Stimulated activated CD4-positive, alpha-beta T cell treated with anti-CD3 and anti-CD28 coated beads, Interleukin-12 subunit alpha, Interleukin-12 subunit beta, amount 100 ng/mL, for 24 hours (primary cell): ENCODE measurements at regions not wholly inside any gene's neighbourhood (a gene's known extent, or its start where the extent isn't known, plus 50 kb on each side); places are given as distances from the start of the nearest gene placed in this dataset.

Experiments
- DNase-seq, 2 experiments: peaks; one replicate each; pipeline ENCODE4 v3.0.0-alpha.2; 2020; ENCODE audit warnings: low read depth in 2 of 2

DNA sequence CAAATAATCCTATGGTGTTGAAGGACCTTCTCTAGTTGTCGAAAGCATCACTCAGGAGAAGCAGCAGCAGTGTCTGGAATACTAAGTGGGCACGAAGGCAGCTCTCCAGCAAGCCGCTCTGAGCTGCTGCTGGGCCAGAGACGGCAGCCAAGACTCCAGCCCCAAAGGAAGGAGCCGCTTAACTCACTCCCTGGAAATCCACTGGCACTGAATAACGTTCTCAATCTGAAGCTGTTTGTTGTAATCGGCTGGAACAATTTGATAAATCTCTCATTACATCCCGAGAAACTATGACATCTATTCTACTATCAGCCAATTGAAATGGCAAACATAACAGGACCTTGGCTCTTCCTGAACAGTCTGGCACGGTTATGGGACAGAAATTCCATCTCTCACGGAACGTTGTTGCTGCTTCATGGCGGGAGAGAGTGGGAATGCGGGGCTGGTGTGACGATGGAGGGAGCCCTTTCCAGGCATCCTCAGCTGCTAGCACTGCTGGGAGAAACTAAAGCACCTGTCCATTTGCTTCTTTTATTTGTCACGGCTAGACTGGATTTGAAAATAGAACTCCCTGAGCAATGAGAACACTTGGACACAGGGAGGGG lies 331.5 kb upstream of the RNF32 start:
- no peak for DNase-seq

DNA sequence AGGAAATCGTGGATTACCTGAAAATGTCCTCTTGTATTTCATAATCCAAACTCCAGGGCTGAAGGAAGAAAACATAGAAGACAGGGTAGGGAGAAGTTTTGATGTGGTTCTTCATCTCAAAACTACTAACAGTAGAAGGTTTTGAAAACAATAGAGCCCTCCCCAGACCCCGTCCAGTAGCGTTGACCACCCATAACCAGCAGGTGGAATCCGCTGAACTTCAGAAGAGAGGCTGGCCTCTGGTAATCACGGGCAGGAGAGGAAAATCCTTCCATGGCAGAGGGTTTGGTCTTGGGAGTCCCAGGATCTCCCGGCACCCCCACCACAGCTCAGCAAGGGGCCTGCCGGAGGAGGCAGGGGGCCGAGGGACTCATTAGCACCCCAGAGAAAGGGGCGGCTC lies 333.4 kb upstream of the RNF32 start:
- no peak for DNase-seq

DNA sequence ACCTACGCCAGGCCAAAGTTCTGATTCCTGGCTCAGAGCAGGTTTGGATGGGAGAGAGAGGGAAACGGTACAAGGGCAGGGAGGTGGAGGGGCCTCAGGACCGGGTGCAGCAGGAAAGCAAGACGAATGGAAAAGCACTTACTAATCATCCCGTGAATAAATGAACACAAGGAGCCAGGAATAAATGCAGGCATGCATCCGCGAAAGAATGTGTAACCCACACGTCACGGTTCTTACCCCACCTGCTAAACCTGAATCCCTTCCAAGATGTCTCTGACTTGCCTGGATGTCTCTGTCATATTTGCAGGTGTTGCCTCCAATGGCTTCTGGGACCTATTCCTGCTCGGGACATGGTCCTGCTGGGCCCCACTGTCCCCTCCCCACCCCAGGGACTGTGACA lies 335.2 kb upstream of the RNF32 start:
- no peak for DNase-seq

DNA sequence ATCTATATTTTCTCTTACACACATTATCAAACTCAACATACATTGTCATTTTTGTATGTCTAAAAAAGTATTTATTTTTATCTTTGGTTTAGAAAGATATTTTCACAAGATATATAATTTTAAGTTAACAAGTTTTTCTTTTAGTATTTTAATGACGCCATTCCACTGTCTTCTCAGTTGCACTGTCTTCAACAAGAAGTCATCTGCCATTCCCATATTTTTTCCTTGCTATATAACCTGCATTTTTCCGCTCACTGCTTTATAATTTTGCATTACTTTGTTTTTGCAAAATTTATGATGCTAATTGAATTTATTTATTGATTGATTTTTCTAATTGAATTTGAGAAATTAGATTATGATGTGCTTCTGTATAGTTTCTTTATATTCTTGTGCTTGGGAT lies 357.8 kb upstream of the RNF32 start:
- no peak for DNase-seq

DNA sequence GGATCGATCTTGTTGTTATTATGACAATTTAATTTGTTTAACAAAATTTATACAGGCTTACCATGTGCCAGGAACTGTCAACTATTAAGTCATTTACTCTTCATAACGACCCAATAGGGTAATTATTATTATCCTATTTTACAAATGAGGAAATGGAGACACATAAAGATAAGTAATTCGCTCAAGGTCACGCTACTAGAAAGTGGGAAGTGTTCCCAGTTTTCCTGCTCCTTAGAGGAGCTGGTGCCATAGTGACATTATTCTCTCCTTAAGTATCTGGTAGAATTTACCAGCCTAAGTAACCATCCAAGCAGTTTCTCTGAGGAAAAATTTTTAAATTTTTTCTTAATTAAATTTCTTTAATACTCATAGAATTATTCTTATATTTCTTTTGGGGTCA lies 360.9 kb upstream of the RNF32 start:
- no peak for DNase-seq

DNA sequence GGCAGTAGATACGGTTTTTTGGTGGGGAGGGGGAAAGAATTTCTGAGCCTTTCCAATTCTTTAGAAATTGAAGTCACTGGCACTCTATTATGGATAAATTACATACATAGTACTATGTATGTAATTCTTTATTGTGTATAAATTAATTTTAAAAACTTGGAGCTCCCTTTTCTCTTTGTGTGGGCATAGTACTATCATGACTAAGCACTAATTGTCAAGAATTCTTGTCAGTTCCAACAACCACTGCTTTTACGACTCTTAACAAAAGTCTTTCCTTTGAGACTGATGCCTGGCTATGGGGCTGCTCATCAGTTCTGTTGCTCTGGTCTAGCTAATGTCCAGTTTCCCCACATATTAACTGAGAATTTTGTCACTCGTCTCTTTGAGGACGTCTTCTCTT lies 365.3 kb upstream of the RNF32 start:
- no peak for DNase-seq

DNA sequence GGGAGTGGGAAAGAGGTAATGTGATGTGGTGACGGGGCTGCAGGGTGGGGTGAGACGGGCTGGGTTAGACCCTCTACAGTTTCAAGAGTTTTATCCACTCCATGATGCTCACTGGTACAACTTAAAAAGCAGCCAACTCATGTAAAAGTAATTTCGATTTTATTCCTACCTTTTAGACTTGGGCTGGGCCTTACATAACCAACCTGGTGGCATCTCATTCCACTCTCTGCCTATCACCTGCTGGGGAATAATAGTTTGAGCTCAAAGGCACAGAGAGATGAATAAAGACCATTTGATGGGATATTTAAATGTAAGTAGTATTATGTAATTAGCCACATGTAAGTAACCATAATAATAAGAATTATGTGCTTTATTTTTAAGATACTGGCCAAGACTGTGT lies 366.0 kb upstream of the RNF32 start:
- DNase-seq = no peak

DNA sequence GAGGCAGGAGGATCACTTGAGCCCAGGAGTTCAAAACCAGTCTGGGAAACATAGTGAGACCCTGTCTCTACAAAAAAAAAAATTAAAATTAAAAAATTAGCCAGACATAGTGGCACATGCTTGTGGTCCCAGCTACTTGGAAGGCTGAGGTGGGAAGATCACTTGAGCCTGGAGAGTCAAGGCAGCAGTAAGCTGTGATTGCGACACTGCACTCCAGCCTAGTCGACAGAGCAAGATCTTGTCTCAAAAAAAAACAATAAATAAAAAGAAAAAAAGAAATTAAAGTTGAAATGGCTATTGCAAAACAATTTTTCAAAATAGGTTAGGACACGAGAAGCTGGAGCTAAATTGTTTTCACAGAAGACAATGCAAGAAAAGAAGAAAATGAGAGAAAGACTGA lies 379.0 kb upstream of the RNF32 start:
- DNase-seq = no peak

DNA sequence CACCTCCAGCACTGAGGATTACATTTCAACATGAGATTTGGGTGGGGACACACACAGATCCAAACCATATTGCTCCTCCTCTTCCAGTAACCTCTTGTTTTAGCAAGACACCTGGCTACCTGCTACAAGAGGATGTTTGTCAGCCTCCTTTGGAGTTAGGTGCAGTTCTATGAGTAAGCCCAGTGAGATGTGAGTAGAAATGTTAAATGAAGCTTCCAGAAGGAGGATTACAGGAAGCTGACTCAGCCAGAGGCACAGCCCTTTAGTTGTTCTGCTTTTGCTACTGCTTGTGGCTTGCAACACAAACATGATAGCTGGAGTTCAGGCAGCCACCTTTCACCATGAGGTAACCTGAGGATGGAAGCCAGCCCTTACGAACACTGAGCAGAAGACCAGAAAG lies 382.7 kb upstream of the RNF32 start:
- DNase-seq = no peak

DNA sequence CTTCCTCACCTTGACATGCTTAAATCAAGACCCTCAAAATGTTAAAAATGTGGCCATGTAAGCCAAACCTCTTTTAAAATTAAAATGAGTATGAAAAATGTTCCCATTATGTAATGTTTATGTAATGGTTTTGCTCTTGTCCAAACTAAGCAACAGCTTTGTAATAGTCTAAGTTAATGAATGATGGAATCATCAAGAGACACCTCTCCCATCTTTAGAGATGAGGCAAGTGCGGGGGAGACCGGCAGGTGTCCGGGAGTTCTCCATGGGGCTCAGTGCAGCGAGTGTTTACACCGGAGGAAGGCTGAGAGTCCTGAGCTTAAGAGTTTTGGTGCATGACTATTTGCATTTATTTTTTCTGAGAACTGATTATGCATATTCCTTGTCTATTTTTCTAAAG lies 384.9 kb upstream of the RNF32 start:
- DNase-seq = no peak

DNA sequence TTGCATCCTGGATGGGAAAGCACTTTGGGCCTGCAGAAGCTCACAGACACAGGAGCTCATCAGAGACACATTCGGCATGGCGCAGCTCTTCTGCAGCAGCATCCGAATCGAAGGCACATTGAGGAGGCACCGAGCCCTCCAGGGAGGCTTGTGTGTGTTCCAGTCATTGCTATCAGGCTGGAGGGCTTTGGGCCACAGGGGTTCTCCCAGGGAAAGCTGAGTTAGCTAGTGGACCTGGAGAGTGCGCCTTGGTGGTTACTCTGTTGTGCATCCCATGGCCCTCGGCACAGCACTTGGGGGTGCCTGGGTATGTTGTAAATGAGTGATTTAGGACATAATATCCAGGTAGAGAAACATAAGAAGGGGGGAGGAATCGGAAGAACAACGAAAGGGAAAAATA lies 388.7 kb upstream of the RNF32 start:
- no peak for DNase-seq

DNA sequence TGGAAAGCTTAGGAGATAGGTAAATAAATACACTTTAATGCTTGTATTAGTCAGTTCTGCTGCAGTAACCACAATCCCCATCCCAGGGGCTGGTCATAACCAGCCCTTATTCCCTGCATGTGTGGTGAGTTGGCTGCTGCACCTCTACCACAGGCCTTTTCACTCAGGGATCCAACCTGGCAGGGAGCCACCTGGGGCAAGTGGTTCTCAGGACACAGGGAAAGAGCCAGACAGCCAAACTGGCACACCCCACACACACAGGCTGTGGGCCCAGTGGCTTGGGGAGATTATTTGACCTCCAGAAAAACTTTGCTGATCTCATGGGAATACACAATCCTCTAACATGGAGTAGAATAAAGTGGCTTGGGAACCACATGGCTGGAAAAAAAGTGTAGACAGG lies 400.0 kb upstream of the RNF32 start:
- DNase-seq = no peak

DNA sequence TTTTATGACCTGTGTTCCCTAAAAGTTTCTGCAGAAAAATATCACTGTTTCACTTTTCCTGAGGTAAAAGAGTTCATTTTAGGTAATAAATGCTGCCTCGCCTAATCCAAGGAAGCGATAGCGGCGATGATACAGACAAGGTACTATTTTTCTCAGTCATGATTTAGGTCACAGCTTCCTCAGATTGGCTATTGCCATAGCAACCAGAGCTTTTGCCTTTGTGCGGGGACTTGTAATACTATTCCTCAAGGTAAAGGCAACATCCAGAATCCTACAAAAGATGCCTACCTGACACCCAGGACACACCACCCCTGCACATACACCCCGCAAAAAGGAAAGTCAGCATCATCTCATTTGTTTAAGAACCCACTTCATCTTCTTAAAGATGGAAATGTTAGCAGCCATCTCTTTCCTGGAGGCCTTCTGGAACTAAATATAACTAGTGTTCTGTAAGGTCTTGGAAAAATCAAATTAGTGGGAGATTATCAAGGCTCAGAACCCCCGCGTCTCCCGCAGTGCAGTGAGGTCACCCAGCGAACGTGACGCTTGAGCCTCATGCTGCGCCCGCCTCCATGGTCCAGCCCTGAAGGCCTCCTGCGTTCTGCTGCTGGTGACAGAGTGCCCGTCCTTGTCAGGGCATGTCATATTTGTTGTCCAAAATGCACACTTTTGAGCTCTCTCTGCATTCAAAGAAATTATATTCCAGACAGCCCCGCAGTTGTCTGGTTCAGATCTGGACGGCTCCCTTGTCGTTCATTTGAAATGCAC lies 402.0 kb upstream of the RNF32 start:
- DNase-seq = no peak

DNA sequence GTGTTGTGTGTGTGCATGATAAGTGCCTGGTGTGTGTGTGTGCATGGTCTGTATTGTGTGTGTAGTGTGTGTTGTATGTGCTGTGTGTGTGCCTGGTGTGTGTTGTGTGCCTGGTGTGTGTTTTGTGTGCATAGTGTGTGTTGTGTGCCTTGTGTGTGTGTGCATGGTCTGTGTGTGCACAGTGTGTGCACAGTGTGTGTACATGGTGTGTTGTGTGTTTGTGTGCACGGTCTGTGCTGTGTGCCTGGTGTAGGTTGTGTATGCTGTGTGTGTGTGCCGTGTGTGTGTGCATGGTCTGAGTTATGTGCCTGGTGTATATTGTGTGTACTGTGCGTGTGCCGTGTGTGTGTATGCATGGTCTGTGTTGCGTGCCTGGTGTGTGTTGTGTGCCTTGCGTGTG lies 403.0 kb upstream of the RNF32 start:
- no peak for DNase-seq

DNA sequence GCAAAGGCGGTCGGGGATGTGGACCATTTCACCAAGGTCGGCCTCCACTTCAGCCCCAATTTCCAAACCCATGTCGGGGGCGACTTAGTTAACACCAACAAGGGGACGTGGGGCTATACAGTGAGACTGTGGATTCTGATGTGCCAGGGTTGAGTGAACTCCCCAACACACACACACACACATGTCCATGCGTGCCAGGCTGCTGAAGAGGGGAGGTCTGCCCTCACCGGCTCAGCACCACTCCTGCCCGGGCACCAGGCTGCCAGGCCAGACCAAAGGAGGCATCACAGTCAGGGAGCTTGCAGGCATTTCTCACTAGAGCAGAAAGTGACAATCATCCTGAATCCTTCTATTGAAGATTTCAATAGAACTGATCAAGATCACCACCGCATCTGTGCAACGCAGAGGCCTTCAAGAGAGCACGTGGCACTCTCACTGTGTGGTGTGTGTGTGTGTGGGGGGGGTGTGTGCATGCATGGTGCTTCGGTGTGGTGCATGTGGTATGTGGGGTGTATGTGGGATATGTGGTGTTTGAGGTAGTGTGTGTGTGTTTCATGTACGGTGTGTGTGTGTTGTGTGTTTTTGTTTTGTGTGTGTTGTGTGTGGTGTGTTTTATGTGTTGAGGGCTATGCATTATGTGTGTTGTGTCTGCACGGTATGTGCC lies 403.5 kb upstream of the RNF32 start:
- no peak for DNase-seq

DNA sequence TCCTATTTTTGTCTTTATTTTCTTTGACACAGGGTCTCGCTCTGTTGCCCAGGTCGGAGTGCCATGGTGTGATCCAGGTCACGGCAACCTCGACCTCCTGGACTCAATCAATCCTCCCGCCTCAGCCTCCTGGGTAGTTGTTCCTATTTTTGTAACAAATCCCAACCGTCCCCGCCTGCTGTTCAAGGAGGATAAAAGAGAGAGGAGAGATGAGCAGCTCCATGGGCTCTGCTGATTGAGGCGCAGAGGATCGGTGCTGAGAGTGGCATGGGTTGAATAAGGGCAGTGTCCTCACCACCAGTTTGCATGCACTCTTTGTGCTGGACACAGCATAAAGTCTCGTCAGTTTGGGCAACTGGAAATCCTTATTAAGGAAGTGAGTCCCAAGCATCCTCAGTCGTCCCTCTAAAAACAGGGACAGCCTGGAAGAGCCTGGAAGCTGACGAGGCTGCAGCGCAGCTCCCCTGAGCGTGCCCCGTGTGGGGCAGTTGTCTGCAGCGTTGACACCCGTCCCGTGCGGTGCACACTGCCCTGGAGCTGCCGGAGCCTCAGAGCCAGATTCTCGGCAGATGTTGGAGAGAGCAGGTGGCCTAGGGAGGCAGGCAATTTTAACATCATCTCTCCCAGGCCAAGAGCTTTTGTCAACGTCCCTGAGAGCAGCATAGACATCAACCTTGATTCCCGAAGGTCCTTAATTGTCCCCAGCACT lies 404.2 kb upstream of the RNF32 start:
- no peak for DNase-seq

DNA sequence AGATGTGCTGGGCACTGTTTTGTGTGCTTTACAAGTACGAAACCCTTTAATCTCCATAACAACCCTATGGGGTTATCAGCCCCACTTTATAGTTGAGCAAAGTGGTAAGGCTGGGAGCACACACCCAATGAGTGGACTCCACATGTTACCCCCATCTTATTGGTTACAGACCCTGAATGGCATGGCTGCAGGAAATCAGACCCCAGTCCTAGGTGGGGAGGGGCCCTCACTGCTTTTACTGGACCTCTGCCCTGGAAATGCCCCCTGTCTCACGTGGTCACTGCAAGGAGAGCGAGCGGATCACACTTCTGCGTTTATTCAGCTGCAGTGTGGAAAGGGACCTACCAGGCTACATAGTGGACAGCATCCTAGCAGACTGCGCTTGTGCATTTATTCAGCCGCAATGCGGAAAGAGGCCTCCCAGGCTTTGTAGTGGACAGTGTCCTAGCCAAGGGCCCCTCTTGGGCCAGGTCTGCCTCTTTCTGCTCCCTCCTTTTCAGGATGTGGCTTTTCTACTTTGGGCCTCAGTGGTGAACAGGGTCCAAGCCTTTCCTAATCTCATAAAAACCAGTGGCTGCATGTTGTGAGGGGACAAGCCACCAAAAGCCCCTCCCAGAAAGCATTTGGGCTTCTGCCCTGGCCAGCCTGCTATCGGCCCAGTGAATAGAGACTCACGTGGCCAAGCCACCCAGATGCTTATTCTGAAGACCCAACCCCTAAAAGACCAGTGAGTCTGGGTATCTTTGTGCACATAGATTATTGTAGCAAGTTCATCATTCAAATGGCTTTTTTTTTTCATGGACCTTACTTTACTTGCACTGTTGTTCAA lies 405.7 kb upstream of the RNF32 start:
- no peak for DNase-seq

DNA sequence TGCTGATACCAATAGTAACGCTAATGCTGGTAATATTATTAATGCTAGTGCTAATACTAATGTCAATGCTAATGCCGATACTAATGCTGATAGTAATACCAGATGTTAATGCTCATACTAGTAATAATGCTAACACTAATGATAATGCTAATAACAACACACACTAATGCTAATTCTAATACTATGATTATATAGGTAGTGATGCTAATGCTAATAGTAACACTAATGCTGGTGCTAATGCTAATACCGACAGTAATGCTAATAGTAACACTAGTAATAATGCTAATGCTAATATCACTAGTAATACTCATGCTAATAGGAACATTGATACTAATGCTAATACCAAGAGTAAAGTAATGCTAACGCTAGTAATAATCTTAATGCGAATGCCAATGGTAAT lies 406.4 kb upstream of the RNF32 start:
- no peak for DNase-seq

DNA sequence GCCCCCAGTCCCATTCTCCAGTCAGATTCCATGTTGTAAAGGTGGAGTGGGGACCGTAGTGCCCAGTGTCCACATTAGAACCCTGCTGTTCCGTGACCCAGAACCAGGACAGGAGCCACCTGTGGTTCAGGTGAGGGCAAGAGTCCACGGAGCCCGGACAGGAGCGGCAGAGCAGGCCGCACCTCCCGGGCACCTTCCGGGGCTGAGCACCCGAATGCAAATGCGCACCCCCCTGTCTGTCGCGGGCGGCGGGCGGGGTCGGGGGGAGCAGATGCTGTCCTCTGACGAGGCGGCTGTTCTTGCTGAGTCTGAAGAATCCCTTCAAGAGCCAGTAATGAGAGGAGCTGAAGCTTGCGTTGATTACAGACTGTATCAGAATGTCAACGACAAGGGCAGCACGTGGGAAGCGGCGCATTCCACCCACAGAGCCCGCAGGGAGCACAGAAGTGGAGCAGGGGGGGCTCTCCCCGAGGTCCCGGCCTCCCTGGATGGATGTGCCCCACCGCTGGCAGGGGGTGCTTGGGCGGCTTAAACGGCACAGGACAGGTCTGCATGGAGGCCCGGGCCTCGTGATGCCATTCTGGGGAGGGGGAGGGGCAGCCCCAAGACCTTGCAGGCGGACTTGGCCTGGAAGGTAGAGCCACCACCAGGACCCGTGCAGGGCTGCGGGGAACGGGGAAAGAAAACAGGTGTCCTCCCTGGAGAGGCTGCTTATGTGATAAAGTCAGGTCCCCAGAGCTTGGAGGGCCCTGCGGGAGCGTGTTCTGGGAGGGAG lies 407.5 kb upstream of the RNF32 start:
- no peak for DNase-seq

DNA sequence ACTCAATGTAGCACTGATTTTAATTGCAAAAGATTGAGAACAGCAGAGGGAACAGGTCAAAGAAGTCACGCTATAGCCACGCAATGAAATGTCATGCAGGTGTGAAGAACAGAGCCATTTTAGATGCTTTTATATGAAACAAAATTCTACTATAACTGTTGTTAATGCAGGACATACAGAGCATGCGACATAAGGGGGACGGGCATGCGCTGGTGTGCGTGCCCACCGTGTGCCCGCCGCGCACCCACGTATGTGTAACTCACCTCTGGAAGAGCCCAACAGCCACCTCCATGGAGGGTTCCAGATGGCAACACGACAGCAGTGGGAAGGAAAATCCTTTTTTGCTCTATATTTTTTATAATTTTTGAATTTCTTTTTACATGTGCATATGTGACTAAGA lies 410.0 kb upstream of the RNF32 start:
- DNase-seq = no peak

DNA sequence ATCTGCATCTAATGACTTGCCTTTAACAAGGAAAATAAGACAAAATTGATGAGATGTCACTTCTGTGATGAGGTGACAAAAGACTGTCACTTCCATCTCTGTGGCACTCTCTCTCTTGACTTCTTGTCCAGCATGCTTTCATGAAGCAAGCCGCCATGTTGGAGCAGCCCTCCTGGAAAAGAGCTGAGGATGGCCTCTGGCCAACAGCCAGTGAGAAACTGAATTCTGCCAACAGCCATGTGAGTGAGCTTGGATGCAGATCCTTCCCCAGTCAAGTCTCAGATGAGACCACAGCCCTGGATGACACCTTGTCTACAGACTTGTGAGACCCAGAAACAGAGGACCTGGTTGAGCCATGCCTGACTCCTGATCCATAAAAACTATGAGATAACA lies 412.6 kb upstream of the SHH start:
- no peak for DNase-seq
